ENCODE measurements at regions not wholly inside any gene's neighbourhood (a gene's known extent, or its start where the extent isn't known, plus 50 kb on each side); places are given as distances from the start of the nearest gene placed in this dataset.
"Not testable (repeated sequence)": the region's sequence is repeated elsewhere in the genome, so short reads cannot be mapped to it uniquely, and the experiment has no call there.

- DNase-seq (ENCODE audit: low read depth), result no peak
These were observed 51.2 kb upstream of the THRB start for GRCh38 chr3:24545887-24546286.

DNA sequence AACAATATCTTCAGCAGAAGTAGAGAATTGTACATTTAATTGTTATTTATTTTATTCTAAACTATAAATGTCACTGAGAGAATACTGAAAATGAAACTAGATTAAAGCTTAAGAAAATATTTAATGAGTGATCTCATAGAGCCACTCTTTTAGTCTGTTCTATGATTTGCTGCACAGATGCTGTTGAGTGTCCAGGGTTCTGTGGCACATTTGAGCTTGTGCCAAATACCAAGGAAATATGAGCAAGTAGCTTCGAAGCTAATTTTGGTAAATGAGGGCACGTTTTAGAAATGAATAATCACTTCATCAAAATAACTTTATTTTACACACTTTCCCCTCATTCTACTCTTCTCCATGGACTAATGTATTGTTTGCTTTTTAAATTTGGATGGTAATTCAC, 53.6 kb upstream of the THRB start:
- no peak for DNase-seq (ENCODE audit: low read depth)

GRCh38 chr3:24550588-24550987, 55.9 kb upstream of the THRB start:
- no peak for DNase-seq (ENCODE audit: low read depth)

GRCh38 chr3:24551626-24552025, 57.0 kb upstream of the THRB start:
- no peak for DNase-seq (ENCODE audit: low read depth)

- no peak for DNase-seq (ENCODE audit: low read depth)
These were observed 68.2 kb upstream of the THRB start for GRCh38 chr3:24562895-24563294.

- no peak for DNase-seq (ENCODE audit: low read depth)
These were observed 70.4 kb upstream of the THRB start for GRCh38 chr3:24565053-24565452.

- no peak for DNase-seq (ENCODE audit: low read depth)
These were observed 71.0 kb upstream of the THRB start for GRCh38 chr3:24565656-24566055.

GRCh38 chr3:24566927-24567326, 72.3 kb upstream of the THRB start:
- no peak for DNase-seq (ENCODE audit: low read depth)

DNA sequence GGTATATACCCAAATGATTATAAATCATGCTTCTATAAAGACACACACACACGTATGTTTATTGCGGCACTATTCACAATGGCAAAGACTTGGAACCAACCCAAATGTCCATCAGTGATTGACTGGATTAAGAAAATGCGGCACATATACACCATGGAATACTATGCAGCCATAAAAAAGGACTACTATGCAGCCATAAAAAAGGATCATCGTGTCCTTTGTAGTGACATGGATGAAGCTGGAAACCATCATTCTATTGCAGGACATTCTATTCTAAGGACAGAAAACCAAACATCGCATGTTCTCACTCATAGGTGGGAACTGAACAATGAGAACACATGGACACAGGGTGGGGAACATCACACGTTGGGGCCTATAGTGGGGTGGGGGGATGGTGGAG, 77.8 kb upstream of the THRB start:
- DNase-seq (ENCODE audit: low read depth), result not testable (repeated sequence)

- DNase-seq (ENCODE audit: low read depth), result no peak
These were observed 78.9 kb upstream of the THRB start for GRCh38 chr3:24573576-24573975.

DNA sequence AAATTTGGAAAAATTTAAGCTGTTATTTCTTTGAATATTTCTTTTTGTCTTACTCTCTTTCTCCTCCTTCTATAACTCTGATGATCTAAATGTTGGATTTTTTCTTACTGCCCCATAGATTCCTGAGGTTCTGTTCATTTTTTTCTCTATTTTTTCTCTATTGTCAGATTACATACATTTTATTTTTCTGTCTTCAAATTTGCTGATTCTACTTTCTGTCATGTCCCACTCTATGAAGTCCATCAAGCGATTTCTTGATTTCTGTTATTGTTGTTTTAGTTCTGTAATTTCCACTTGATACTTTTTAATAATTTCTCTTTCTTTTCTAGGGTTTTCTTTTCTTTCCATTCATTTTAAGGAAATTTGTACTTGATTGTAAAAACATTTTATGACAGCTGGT, 83.7 kb upstream of the THRB start:
- no peak for DNase-seq (ENCODE audit: low read depth)

DNA sequence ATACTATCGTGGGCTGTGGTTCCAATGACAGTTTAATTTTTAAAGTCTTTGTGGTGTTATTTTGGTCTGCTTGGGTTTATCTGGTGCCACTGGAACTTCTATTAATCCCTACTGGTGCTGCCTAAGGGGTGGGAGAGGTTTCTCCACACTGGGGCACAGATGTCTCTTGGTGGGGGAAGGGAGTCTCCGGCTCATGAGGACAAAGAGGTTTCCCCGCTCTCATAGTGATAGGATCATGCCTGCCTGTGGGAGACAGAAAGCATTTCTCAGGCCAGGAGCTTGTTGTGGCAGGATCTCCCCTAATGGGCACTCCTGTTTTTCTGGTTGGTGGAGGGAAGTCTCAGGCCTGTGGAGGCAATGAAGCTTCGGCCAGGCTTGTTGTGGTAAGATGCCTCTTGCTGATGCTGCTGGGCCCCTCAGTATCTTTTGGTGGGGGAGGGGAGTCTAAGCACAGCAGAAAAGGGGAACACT, 84.3 kb upstream of the THRB start:
- DNase-seq (ENCODE audit: low read depth), result no peak

- DNase-seq (ENCODE audit: low read depth), result no peak
These were observed 88.1 kb upstream of the THRB start for GRCh38 chr3:24582431-24583403.

DNA sequence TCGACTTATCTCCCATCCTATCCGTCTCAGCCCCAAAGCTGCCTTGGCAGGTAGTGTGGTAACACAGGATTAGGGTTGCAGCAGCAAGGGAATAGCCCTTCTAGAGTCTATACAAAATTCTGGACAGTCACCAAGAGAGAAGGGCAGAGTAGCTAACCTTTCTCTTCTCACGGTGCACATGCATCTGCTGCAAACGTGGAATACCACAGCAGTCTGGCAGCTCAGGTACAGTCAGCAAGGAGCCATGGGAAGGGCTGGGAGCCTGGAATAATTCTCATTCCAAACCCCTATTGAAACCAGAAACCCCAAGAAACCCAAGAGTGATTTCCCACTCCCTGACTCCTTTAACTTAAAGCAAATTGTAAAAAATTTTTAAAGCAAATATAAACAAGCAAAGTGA, 92.3 kb upstream of the THRB start:
- DNase-seq (ENCODE audit: low read depth), result no peak

DNA sequence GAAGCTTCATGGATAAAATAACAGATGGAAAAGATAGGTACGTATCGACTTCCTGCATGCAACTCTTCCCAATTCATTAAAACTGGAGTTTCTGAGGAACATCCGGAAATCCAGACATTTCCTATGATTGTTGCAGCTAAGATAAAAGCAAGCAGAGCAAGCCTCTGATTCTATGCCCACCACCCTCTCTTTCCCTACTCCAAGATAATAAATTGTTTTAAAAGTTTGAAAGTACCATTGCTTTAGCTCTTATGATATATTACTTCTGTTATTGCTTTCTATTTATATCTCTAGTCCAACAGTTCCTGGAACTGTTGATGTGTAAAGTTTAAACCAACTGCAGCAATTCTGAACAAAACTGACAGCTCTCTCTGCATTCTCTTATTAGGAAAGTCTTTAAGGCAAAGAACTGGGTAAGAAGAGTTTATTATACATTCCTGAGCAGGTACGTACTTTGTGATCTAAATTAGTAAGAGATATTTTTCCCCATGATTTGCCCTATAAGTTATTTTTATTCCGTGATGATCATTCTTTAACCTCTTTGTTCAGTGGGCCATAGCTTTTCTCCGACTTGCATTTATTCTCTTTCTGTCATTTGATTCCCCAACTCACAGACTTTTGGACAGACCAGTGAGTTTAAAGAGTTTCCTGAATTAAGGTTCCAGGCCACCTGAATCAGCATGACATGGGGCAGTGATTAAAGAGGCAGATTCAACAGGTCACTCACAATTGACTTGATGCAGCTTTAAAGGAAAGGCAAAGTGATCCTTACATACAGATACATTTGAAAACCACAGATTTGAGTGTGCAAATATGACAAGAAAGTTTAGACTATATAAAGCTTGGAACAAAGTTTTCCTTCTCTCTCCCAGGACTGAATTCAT, 94.2 kb upstream of the THRB start:
- DNase-seq (ENCODE audit: low read depth), result no peak

- no peak for DNase-seq (ENCODE audit: low read depth)
These were observed 94.8 kb upstream of the THRB start for GRCh38 chr3:24589513-24589851.

- DNase-seq (ENCODE audit: low read depth), result no peak
These were observed 95.6 kb upstream of the THRB start for GRCh38 chr3:24589931-24590880.

- DNase-seq (ENCODE audit: low read depth), result no peak
These were observed 96.5 kb upstream of the THRB start for GRCh38 chr3:24591191-24591590.

GRCh38 chr3:24591661-24592555, 97.3 kb upstream of the THRB start:
- DNase-seq (ENCODE audit: low read depth), result peak; percentile 45

GRCh38 chr3:24594161-24594560, 99.5 kb upstream of the THRB start:
- no peak for DNase-seq (ENCODE audit: low read depth)

- DNase-seq (ENCODE audit: low read depth), result no peak
These were observed 101.1 kb upstream of the THRB start for GRCh38 chr3:24595796-24596195.
